Activated CD4-positive, alpha-beta memory T cell treated with anti-CD3 and anti-CD28 coated beads for 36 hours (primary cell): ENCODE measurements at regions not wholly inside any gene's neighbourhood (a gene's known extent, or its start where the extent isn't known, plus 50 kb on each side); places are given as distances from the start of the nearest gene placed in this dataset.
"Not testable (repeated sequence)": the region's sequence is repeated elsewhere in the genome, so short reads cannot be mapped to it uniquely, and the experiment has no call there.

Experiments
- CTCF ChIA-PET: fragments of 350-600 bp; sonication (Branson Sonifier 250); formaldehyde crosslinking; loops from one replicate; lab custom pipeline; 2021; ENCODE audit warnings: antibody characterized with exemption, inconsistent platforms; lab: Charles Lee
- POLR2A ChIA-PET: fragments of 350-600 bp; sonication (Branson Sonifier 250); formaldehyde crosslinking; loops from one replicate; lab custom pipeline; 2021; ENCODE audit warnings: antibody characterized with exemption; lab: Charles Lee
- DNase-seq: peaks from one replicate; pipeline ENCODE4 v3.0.0-alpha.2; 2020
- H3K27ac Mint-ChIP-seq: one replicate; pipeline ENCODE4 v1.8.0; 2021; ENCODE audit warnings: mixed read lengths
- H3K27me3 Mint-ChIP-seq: one replicate; pipeline ENCODE4 v1.8.0; 2021; ENCODE audit warnings: mixed read lengths
- H3K36me3 Mint-ChIP-seq: one replicate; pipeline ENCODE4 v1.8.0; 2021; ENCODE audit warnings: mixed read lengths
- H3K4me1 Mint-ChIP-seq: one replicate; pipeline ENCODE4 v1.8.0; 2021; ENCODE audit warnings: low read depth, mixed read lengths
- H3K4me3 Mint-ChIP-seq: one replicate; pipeline ENCODE4 v1.8.0; 2021; ENCODE audit warnings: mild to moderate bottlenecking, mixed read lengths
- H3K9me3 Mint-ChIP-seq: one replicate; pipeline ENCODE4 v1.8.0; 2021; ENCODE audit warnings: mixed read lengths
- intact Hi-C: fragments of 100-400 bp; cut with micrococcal nuclease; formaldehyde crosslinking; loops from one replicate; pipeline ENCODE4 v1.15.1; 2023

DNA sequence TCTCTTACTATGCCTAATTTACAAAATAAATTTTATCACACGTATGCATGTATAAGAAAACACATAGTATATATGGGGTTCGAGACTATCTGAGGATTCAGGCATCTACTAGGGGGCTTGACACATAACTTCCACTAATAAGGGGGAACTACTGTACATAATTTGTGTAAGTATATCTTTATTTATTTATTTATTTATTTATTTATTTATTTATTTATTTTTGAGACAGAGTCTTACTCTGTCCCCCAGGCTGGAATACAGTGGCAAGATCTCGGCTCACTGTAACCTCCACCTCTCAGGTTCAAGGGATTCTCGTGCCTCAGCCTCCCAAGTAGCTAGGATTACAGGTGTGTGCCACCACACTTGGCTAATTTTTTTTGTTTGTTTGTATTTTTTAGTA, 414.4 kb upstream of the CDH20 start:
- intact Hi-C loops = loop anchor here (10.0 kb wide), 1 partner anchor 104 kb away; no protein-coding TSS in a partner anchor
- H3K4me3 Mint-ChIP-seq, H3K27ac Mint-ChIP-seq, CTCF ChIA-PET, POLR2A ChIA-PET, H3K4me1 Mint-ChIP-seq, DNase-seq, H3K36me3 Mint-ChIP-seq, H3K27me3 Mint-ChIP-seq, H3K9me3 Mint-ChIP-seq: not testable (repeated sequence)

- Mint-ChIP-seq H3K27ac (no peak overlapping the region), H3K4me1 (no peaks in the 10 kb centered on the region), H3K9me3 (peaks cover 9% of the 10 kb centered on the region), H3K27me3 (no peaks in the 10 kb centered on the region), H3K4me3 (no peak overlapping the region), H3K36me3 (no peaks in the 10 kb centered on the region)
- no peak for DNase-seq
- ChIA-PET POLR2A (no interaction called here), CTCF (no interaction called here)
- intact Hi-C loops = no loop called here
Observed at GRCh38 chr18:60925892-60926291, 407.3 kb upstream of the CDH20 start.

DNA sequence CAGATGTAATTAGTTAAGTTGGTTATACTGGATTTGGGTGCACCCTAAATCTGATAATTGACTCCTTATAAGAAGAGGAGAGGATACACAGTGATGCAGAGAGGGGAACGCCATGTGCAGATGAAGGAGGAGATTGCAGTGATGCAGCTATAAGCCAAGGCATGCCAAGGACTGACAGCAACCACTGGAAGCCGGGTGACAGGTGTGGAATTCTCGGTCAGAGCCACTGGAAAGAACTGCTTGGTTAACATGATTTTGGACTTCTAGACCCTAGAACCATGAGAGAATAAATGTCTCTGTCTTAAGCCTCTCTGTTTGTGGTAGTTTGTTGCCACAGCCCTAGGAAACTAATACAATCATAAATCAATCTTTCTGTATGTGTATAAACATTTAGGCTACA, 403.3 kb upstream of the CDH20 start:
- H3K9me3 Mint-ChIP-seq = peaks cover 7% of the 10 kb centered on the region
- POLR2A ChIA-PET = no interaction called here
- intact Hi-C loops = no loop called here
- no peak for DNase-seq
- no peaks in the 10 kb centered on the region for H3K4me1 Mint-ChIP-seq
- H3K36me3 Mint-ChIP-seq = no peaks in the 10 kb centered on the region
- H3K27me3 Mint-ChIP-seq = no peaks in the 10 kb centered on the region
- CTCF ChIA-PET = no interaction called here
- H3K4me3 Mint-ChIP-seq = no peak overlapping the region
- H3K27ac Mint-ChIP-seq = no peak overlapping the region

- CTCF ChIA-PET = no interaction called here
- no peak overlapping the region for H3K27ac Mint-ChIP-seq
- intact Hi-C loops = no loop called here
- no peak for DNase-seq
- no peaks in the 10 kb centered on the region for H3K27me3 Mint-ChIP-seq
- POLR2A ChIA-PET = no interaction called here
- no peak overlapping the region for H3K4me3 Mint-ChIP-seq
- no peaks in the 10 kb centered on the region for H3K4me1 Mint-ChIP-seq
- H3K9me3 Mint-ChIP-seq = peaks cover 4% of the 10 kb centered on the region
- H3K36me3 Mint-ChIP-seq = no peaks in the 10 kb centered on the region
Observed at GRCh38 chr18:60935041-60935910, 398.0 kb upstream of the CDH20 start.

GRCh38 chr18:60936101-60936500, 397.1 kb upstream of the CDH20 start:
- Mint-ChIP-seq H3K9me3 (peaks cover 7% of the 10 kb centered on the region), H3K27ac (no peak overlapping the region), H3K4me3 (no peak overlapping the region), H3K36me3 (no peaks in the 10 kb centered on the region), H3K27me3 (no peaks in the 10 kb centered on the region), H3K4me1 (no peaks in the 10 kb centered on the region)
- intact Hi-C loops = no loop called here
- no peak for DNase-seq
- ChIA-PET POLR2A (no interaction called here), CTCF (no interaction called here)

- no peak overlapping the region for H3K4me3 Mint-ChIP-seq
- H3K27me3 Mint-ChIP-seq = no peaks in the 10 kb centered on the region
- ChIA-PET CTCF (no interaction called here), POLR2A (no interaction called here)
- intact Hi-C loops = no loop called here
- H3K27ac Mint-ChIP-seq = no peak overlapping the region
- peaks cover 8% of the 10 kb centered on the region for H3K9me3 Mint-ChIP-seq
- no peaks in the 10 kb centered on the region for H3K36me3 Mint-ChIP-seq
- H3K4me1 Mint-ChIP-seq = no peaks in the 10 kb centered on the region
- no peak for DNase-seq
Observed at GRCh38 chr18:60943297-60943696, 389.9 kb upstream of the CDH20 start.

DNA sequence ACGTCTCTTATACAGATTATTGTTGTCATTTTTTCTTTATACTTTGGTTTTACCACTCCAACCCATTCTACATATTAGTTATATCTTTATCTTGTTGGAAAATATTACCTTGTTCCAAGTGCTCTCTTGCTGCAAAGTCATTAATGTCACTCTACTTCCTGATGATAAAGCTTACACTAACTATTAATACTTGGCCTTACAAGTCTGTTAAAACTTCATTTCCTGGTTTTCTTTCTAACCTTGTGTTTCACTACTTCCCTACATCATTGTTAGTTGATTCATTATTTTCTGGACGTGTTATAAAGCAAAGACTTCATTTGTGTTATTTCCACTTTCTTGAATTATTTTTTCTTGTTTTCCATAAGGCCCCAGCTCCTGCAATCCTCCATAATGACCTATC, 382.6 kb upstream of the CDH20 start:
- Mint-ChIP-seq H3K4me1 (no peaks in the 10 kb centered on the region), H3K27ac (no peak overlapping the region), H3K9me3 (no peaks in the 10 kb centered on the region), H3K36me3 (no peaks in the 10 kb centered on the region), H3K4me3 (no peak overlapping the region), H3K27me3 (no peaks in the 10 kb centered on the region)
- intact Hi-C loops = no loop called here
- ChIA-PET CTCF (no interaction called here), POLR2A (no interaction called here)
- DNase-seq = no peak

DNA sequence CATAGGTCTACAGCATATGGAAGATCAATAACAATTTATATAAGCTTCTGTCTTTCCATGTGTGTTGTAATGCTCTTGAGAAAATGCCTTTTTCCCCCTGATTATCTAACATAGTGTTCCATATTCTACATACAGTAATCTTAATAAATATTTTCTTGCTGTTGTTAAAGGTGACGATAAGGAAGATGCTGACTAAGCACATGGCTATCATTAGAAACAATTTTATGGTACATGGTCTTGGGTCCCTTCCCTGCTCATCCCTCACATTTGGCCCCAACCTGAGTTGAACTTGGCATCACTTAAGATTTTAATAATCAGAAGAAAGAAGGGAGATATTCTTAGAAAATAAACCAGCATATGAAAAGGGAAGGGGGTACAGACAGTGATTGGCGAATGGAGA, 382.1 kb upstream of the CDH20 start:
- Mint-ChIP-seq H3K27ac (no peak overlapping the region), H3K4me1 (no peaks in the 10 kb centered on the region), H3K9me3 (no peaks in the 10 kb centered on the region), H3K27me3 (no peaks in the 10 kb centered on the region), H3K4me3 (no peak overlapping the region), H3K36me3 (no peaks in the 10 kb centered on the region)
- ChIA-PET CTCF (no interaction called here), POLR2A (no interaction called here)
- no peak for DNase-seq
- intact Hi-C loops = no loop called here

DNA sequence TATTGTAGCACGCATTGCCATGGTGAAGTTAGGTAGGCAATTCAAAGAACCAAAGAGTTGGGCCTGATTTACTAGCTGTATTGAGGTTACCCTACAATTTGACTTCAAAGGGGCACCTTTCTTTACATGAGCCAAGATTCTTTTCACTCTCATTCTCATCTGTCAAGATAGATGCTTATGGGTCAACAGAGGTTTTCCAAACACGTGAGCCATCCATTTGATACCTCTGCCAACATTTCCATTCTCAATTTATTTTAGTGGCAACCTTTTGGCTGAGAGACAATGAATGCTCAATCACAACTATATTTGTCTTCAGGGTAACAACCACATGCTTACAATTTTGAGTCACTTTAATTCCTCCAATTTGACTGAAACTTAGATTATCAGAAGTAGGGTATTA, 370.6 kb upstream of the CDH20 start:
- no peak overlapping the region for H3K4me3 Mint-ChIP-seq
- intact Hi-C loops = no loop called here

DNA sequence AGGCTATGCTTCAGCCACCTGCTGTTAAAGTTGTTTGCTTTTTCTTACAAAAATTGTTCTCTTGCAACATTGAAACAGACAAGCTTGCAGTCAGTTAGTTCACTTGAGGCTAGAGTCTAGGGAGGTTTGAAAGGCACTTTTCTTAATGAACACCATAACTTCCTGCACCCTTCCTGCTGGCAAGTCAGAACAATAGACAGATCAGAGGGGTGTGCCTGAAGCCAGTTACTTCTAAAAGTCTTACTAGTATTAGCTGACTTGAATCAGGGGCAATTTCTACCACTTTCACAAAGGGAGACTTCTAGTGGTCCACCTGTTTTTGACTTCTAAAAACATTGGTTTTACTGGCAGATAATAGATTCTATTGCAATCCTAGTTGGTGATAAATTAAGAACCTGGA, 367.4 kb upstream of the CDH20 start:
- Mint-ChIP-seq H3K36me3 (no peaks in the 10 kb centered on the region), H3K27me3 (no peaks in the 10 kb centered on the region), H3K4me1 (no peaks in the 10 kb centered on the region), H3K4me3 (no peak overlapping the region), H3K9me3 (peaks cover 4% of the 10 kb centered on the region), H3K27ac (no peak overlapping the region)
- ChIA-PET CTCF (no interaction called here), POLR2A (no interaction called here)
- intact Hi-C loops = no loop called here
- DNase-seq = no peak

More for the DNA sequence above, 370.6 kb upstream of the CDH20 start:
- no peak for DNase-seq
- CTCF ChIA-PET = no interaction called here
- no peaks in the 10 kb centered on the region for H3K36me3 Mint-ChIP-seq
- H3K27ac Mint-ChIP-seq = no peak overlapping the region
- H3K4me1 Mint-ChIP-seq = no peaks in the 10 kb centered on the region
- peaks cover 2% of the 10 kb centered on the region for H3K9me3 Mint-ChIP-seq
- POLR2A ChIA-PET = no interaction called here
- no peaks in the 10 kb centered on the region for H3K27me3 Mint-ChIP-seq

DNA sequence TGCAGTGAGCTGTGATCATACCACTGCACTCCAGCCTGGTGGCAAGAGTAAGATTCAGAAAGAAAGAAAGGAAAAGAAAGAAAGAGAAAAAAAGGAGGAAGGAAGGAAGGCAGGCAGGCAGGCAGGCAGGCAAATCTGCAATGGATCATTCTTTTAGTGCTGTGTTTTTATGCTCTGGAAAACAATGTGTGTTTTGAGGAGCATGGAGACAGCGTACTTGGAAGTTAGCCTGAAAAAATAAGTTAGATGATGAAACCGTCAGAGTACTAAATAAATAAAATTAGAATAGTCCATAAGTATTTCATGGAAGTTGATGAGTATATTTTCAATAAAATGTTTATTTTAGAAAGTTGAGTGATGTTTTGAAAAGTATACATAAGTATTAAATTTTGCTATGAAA, 366.4 kb upstream of the CDH20 start:
- no peaks in the 10 kb centered on the region for H3K36me3 Mint-ChIP-seq
- CTCF ChIA-PET = no interaction called here
- no peaks in the 10 kb centered on the region for H3K27me3 Mint-ChIP-seq
- no peak overlapping the region for H3K27ac Mint-ChIP-seq
- no peaks in the 10 kb centered on the region for H3K4me1 Mint-ChIP-seq
- intact Hi-C loops = no loop called here
- peaks cover 4% of the 10 kb centered on the region for H3K9me3 Mint-ChIP-seq
- POLR2A ChIA-PET = no interaction called here
- no peak overlapping the region for H3K4me3 Mint-ChIP-seq
- DNase-seq = no peak

DNA sequence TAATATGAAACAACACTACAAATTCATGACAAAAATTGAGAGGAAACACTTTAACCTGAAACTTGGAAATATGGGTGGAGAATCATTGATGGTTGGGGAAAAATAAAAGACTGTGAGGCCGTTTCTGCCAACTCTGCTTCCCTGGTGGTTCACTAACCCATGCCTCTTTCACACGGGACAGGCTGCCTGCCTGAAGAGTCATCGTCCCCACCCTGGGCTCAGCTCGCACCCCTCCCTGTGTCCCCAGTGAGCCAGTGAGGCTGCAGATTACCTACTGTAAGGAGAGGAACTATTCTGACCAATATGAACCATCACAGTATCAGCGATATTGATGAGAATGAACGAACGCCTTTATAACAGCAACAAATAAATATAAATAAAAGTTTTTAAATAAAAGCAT, 357.8 kb upstream of the CDH20 start:
- intact Hi-C loops = no loop called here
- no peak overlapping the region for H3K4me3 Mint-ChIP-seq
- POLR2A ChIA-PET = no interaction called here

GRCh38 chr18:60976976-60977375, 356.3 kb upstream of the CDH20 start:
- peaks cover 3% of the 10 kb centered on the region for H3K9me3 Mint-ChIP-seq
- intact Hi-C loops = no loop called here
- H3K27me3 Mint-ChIP-seq = no peaks in the 10 kb centered on the region
- no peak overlapping the region for H3K4me3 Mint-ChIP-seq
- ChIA-PET CTCF (no interaction called here), POLR2A (no interaction called here)
- H3K4me1 Mint-ChIP-seq = no peaks in the 10 kb centered on the region
- no peak for DNase-seq
- no peak overlapping the region for H3K27ac Mint-ChIP-seq
- H3K36me3 Mint-ChIP-seq = no peaks in the 10 kb centered on the region

More for the DNA sequence above, 357.8 kb upstream of the CDH20 start:
- Mint-ChIP-seq H3K4me1 (no peaks in the 10 kb centered on the region), H3K36me3 (no peaks in the 10 kb centered on the region), H3K9me3 (peaks cover 2% of the 10 kb centered on the region), H3K27ac (no peak overlapping the region), H3K27me3 (no peaks in the 10 kb centered on the region)
- no peak for DNase-seq
- CTCF ChIA-PET = no interaction called here
